Fibroblast of lung (primary cell): ENCODE measurements at regions not wholly inside any gene's neighbourhood (a gene's known extent, or its start where the extent isn't known, plus 50 kb on each side); places are given as distances from the start of the nearest gene placed in this dataset.

Source experiments
- EZH2 ChIP-seq: IDR thresholded peaks from 2 replicates; pipeline ENCODE4 v1.5.1; 2012; ENCODE audit warnings: low read length, control low read depth, mild to moderate bottlenecking; ENCODE audit errors: missing control alignments
- TF ChIP-seq, protein P1 (sequence below), 2 donors: IDR thresholded peaks in 1 of 2; conservative IDR thresholded peaks in 1 of 2; 1 replicate in 1 of 2; 2 replicates in 1 of 2; pipeline ENCODE4 v1.5.1; 2011 to 2012; ENCODE audit warnings: low read length in 2 of 2, control low read depth in 1 of 2, inconsistent platforms in 1 of 2, low read depth in 1 of 2, mild to moderate bottlenecking in 1 of 2

DNA sequence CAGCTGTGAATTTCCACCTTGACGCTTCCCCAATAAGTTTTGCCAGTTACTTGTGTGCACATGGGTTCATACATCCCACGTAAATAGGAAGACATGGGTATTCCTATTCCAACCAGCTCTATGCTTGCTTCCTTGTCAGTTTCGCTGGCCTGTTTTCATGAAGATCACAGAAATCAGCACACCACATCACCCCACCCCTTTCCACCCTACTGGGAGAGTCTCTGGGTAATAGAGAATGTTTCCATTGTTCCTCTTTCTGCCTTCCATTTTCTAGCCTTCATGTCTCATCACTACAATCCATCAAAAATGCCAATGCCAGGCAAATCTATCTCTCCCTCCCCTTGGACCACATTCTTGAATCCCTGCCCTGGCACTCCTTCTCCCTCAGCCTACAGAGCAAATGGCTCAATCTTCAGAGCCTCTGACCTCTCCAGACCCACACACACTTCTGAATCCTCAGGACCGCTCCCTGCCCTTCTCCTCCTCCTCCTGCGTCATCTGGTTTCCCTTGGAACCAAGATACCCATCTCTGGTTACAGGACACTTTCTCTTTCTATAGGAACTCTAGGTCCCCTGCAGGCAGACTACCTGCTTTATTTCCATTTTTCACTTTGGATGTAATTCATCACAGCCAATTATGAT lies 323.3 kb downstream of the DHX15 start:
- TF ChIP-seq EZH2 = no peak
- TF ChIP-seq, protein P1, sequence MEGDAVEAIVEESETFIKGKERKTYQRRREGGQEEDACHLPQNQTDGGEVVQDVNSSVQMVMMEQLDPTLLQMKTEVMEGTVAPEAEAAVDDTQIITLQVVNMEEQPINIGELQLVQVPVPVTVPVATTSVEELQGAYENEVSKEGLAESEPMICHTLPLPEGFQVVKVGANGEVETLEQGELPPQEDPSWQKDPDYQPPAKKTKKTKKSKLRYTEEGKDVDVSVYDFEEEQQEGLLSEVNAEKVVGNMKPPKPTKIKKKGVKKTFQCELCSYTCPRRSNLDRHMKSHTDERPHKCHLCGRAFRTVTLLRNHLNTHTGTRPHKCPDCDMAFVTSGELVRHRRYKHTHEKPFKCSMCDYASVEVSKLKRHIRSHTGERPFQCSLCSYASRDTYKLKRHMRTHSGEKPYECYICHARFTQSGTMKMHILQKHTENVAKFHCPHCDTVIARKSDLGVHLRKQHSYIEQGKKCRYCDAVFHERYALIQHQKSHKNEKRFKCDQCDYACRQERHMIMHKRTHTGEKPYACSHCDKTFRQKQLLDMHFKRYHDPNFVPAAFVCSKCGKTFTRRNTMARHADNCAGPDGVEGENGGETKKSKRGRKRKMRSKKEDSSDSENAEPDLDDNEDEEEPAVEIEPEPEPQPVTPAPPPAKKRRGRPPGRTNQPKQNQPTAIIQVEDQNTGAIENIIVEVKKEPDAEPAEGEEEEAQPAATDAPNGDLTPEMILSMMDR (conservative IDR thresholded peaks at IDR 0.05 in 1 of 2, IDR thresholded peaks at IDR 0.05 in 1 of 2; ENCODE audit: low read depth in 1 of 2, low read length in 2 of 2) = no peak
